ENCODE measurements at regions not wholly inside any gene's neighbourhood (a gene's known extent, or its start where the extent isn't known, plus 50 kb on each side); places are given as distances from the start of the nearest gene placed in this dataset.

GRCh38 chr2:36235882-36236281 is 119.7 kb upstream of the CRIM1 start:
- no peak for DNase-seq (ENCODE audit: low spot score)
- no peak for TF ChIP-seq CTCF (IDR thresholded peaks at IDR 0.05; ENCODE audit: extremely low read depth, missing control alignments)

DNA sequence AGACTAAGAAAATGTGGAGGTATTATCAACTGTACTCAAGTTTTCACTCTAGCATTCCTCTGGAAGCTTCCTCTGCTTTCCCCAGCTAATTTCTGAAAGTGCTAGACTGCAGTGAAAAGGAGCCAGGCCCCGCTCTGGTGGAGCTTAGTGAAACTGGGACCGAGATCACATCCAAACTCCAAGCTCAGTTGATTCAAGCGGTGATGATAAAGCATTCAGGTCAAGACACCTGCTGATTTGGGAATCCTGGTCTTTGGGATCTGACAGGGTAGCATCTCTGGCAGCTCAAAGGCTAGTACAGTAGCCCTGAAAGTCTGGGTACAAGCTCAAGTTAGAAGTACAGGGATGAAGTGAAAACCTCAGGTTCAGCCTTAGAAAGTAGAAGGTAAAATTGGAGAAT is 120.2 kb upstream of the CRIM1 start:
- TF ChIP-seq CTCF (IDR thresholded peaks at IDR 0.05; ENCODE audit: extremely low read depth, missing control alignments), result no peak
- no peak for DNase-seq (ENCODE audit: low spot score)

GRCh38 chr2:36223259-36223658 is 132.3 kb upstream of the CRIM1 start:
- DNase-seq (ENCODE audit: low spot score), result no peak
- TF ChIP-seq CTCF (IDR thresholded peaks at IDR 0.05; ENCODE audit: extremely low read depth, missing control alignments), result no peak

DNA sequence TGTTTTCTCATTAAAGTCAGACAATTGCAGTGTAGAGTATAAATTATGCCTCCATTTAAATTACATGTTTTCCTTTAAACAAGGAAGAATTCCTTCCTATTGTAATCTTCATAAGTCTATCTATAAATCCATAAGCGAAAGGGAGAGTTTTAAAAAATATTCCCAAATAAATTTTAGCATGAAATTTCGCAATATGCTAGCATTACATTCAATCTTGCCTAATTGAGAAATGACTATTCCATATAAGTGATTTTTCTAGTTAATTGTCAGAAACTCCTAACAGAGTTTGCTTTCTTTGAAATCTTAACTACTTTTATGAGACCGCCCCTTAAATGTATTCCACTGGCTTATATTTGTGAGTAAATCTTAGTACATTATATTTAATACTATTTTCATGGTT is 133.1 kb upstream of the CRIM1 start:
- no peak for DNase-seq (ENCODE audit: low spot score)
- TF ChIP-seq CTCF (IDR thresholded peaks at IDR 0.05; ENCODE audit: extremely low read depth, missing control alignments), result no peak

DNA sequence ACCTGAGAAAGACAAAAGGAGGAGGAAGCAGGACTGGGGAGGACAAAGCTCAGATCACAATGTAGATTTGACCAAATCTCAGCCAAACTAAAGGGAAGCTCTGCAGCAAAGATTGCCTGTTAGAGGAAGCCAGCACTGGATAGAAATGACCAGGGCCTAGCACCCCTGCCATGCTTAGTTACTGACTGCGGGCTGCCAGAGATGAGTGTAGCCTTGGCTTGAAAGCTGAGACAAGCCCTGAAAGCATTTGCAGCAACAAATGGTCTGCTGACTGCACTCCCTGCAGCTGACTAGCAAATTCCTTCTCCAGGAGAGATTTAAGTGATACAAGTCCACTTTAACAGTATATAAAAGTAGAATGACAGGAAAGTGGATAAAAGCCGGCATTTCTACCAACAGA is 140.9 kb upstream of the CRIM1 start:
- TF ChIP-seq CTCF (IDR thresholded peaks at IDR 0.05; ENCODE audit: extremely low read depth, missing control alignments), result no peak
- no peak for DNase-seq (ENCODE audit: low spot score)

DNA sequence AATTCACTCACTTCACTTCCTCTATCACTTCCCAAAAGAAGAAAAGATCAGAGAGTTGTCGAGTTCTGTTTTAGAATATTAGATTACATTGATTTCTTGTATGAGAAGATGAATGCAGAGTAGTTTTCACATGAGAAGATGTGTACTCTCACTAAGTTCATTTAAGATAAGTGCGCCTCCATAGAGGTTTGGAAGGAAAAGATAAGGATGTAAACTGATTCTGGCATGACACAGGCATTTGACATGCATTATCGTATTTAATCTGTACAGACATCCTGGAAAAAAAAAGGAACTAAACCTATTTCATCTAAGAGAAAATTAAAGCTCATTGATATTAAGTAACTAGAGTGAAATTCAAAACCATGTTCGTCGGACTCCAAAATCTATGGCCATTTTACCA is 152.2 kb upstream of the CRIM1 start:
- no peak for DNase-seq (ENCODE audit: low spot score)
- TF ChIP-seq CTCF (IDR thresholded peaks at IDR 0.05; ENCODE audit: extremely low read depth, missing control alignments), result no peak

- DNase-seq (ENCODE audit: low spot score), result no peak
- no peak for TF ChIP-seq CTCF (IDR thresholded peaks at IDR 0.05; ENCODE audit: extremely low read depth, missing control alignments)
These were observed 158.2 kb upstream of the CRIM1 start for GRCh38 chr2:36197181-36197971.
